ENCODE measurements at regions not wholly inside any gene's neighbourhood (a gene's known extent, or its start where the extent isn't known, plus 50 kb on each side); places are given as distances from the start of the nearest gene placed in this dataset.

DNA sequence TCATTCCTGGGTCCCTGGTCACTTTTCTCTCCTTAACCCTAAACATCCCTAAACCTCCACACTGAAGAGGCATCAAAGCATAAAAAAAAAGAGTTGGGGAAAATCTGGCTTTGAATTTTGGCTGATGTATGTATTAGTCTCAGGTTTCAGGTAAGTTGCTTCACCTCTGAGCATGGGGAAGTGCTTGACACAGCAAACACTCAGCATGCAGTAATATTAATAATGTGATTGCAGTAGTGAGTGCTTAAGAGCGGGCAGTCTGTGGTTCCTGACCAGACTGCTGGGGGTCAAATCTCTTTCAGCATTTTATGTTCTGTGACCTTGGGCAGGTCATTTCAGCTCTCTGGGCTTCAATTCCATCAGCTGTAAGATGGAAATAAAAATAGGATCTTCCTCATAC is 467.9 kb downstream of the SOX2 start:
- Histone ChIP-seq H3K4me3 (no peak overlapping the region), H3K27ac (no peak overlapping the region)

DNA sequence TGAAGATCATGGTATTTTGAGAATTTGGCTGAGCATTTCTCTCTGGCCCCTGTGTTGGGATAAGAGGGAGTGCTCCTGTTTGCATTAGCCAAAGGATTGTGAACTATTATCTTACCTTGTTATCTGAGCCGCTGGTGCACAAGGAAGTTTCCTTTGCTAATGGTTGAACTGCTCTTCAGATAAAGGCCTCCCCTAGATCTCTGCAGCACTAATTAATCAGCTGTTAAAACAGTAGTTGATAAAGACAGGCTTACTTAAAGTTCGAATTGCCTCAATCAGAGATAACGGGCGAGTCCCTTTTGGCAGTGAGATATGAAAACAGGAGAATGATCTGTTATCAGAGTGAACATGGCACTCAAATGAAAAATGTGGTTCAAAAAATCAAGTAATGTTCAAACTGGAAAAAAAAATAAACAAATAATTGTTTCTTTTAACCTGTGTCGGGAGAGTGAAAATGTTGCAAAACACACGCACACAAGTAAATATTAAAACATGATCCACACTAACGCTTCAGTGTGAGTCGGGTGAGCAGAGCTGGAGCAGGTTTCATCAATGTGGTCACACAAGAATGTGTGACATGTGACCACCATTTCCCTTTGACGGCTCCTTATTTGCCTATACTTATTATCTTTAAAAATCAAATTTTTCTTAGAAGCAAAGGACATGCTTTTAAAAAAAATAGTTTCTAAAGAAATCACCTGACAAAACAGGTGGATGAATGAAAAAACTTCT is 469.1 kb downstream of the SOX2 start:
- H3K27ac ChIP-seq = no peak overlapping the region
- no peak overlapping the region for H3K4me3 ChIP-seq

DNA sequence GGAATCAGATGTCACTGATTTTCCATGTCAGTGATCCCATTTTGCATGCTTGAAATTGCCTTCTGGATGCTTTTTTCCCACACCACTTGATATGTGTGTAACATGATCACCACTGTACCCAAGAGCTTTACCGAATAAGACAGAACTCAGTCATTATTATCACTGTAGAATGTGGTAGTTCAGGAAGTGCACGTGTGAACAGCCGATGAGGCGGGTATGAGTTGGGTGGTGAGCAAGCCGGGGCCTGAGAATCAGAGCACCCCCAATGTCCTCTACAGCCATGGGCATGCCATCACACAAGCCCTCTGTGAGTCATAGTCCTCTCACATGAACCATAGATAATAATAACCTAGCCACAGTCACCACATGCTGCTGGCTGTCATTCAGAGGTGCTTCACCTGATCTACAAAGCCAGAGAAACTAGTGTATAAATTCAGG is 470.8 kb downstream of the SOX2 start:
- Histone ChIP-seq H3K4me3 (no peak overlapping the region), H3K27ac (no peak overlapping the region)

DNA sequence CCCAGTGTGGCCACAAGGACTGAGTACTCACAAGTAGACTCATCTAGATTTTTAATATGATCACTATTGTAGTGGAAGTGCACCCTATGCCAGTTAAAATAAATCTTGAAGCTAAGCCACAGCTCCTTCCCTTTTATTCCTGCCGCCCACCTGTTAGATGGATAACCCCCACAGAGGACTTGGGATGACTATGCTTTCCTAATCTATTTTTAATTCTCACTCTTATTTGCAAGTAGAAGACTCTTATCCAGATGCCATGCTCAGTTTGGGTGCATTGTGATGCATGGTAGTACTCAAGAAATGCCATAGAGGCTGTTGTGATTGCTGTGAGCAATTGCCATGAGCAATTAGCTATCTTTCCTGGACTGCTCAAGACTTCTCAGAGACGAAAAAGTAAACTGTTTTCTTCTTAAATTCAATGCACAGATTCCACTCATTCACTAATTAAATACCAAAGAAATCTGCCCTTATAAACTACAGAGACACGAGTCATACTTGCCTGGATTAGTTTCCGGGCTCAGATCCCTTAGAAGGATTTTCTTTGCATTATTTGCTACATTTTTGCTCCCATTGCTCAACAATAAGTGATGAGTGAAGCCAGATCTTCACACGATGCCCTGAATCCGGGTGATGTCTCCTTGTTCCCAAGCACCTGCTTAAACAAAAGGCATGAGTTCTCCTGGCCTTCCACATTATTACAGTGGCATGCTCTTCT is 472.1 kb downstream of the SOX2 start:
- no peak overlapping the region for H3K4me3 ChIP-seq
- H3K27ac ChIP-seq = no peak overlapping the region

DNA sequence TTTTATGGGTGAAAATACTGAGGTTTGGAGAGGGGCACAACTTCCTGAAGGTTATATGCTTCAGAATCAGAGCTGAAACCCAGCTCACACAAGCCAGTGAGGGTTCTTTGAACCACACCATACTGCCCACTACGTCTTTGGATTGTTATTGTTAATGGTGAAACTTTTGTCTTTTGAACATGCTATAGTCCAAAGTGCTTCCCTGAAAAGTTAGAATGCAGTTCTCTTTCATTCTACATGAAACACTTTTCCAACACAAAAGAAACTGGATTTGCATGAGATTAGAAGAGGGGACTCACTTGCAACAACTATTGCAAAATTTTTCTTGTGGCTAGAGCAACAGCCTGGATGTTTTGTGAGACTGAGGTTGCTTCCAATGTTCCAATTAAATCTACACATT is 473.6 kb downstream of the SOX2 start:
- H3K4me3 ChIP-seq = no peak overlapping the region
- H3K27ac ChIP-seq = no peak overlapping the region

DNA sequence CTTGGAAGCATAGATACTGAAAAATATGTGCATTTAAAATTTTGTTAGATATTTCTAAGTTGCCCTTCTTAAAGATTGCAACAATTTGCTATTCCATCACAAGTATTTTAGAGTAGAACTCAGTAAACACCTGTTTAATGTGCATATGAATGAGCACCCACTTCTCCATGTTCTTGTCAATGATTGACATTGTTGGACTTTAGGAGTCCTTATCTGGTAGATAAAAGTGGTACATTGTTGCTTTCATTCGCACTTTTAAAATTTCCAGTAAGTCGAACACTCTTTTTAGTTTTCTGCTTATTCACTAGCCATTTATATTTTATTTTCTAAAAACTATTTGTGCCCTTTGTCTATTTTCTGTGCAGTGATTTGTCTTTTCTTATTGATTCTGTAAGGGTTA is 478.3 kb downstream of the SOX2 start:
- no peak overlapping the region for H3K27ac ChIP-seq
- H3K4me3 ChIP-seq = no peak overlapping the region

DNA sequence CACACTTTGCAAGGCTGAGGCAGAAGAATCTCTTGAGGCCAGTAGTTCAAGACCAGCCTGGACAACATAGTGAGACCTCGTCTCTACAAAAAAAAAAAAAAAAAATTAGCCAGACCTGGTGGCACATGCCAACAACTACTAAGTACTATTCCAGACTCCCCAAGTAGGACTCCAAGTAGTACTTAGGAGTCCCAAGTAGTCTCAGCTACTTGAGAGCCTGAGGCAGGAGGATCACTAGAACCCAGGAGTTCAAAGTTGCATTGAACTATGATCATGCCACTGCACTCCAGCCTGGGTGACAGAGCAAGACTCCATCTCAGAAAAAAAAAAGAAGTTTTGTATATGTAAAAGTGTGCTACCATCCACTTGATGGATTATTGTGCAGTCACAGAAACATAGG is 486.6 kb downstream of the SOX2 start:
- H3K4me3 ChIP-seq = no peak overlapping the region
- no peak overlapping the region for H3K27ac ChIP-seq

DNA sequence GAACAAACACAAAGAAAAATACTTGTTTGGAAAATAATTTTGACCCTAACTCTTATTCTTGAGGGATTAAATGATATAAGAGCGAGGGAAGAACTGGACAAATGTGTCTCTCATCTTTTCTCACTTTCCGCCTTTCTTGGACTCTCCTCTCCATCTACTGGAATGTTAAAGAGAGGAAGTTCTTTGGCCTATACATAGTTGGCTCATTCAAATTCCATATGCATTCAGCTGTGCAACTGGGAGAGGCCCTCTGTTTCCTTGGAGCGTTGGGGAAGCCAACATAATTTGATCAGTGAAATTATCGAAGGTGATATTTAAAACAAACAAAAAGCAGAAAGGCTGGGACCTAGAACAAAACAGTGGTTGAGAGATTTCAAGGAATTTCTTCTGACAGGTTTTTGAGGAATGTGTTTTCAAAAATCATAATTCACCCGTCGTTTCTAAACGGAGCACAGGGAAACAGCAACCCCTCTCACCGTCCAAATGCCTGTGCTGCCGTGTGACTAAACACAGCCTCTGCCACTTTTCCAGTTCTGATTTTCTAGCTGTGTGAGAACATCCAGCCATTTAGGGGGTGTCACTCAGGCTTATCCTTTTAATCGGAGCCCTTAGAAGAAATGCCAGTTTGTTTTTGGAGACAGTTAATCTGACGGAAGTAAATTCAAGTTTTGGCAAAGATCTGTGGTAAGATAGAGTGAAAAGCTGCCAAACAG is 489.9 kb downstream of the SOX2 start:
- Histone ChIP-seq H3K4me3 (no peak overlapping the region), H3K27ac (no peak overlapping the region)

DNA sequence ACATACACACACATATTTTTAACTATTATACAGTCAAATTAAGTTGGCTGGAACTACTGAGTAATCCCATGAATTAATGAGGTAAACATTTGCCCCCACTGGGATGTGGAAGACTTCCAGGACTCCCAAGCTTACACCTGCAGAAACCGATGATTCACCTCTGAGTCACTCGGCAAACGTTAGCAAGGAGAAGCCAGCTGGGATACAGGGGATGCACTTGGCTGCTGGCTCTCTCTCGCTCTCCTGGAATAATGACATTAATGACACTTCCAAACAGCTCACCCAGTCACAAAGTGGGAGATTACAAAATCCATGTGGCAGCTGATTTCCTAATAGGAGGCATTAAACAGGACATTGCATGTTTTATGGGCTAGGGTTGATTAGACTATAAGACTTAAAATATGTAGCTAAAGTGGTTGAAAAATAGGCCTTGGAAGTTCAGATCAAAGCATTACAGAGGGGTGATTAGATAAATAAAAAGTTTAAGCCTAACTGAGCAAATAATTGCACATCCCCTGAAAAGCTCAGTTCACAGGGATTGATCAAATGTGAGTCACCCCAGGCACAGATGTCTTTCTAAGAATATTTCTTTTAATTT is 500.9 kb downstream of the SOX2 start:
- no peak overlapping the region for H3K4me3 ChIP-seq
- H3K27ac ChIP-seq = no peak overlapping the region

DNA sequence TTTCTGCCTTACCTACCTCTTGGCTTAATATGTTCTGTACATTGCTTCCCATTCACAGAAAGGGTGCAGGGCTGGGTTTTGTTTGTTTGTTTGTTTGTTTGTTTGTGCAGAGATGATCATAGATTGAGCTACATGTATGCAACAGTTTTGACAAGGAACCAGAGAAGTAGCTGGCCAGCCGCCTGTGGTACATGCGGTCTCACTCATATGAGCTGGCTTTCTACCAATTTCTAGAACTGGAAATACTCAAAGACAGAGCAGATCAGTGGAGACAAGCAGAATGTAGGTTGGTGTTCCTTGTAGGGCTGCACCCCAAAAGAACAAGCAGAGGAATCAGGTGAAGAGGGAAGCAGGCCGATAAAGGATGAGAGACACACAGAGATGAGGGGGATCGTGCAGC is 502.7 kb downstream of the SOX2 start:
- H3K27ac ChIP-seq = no peak overlapping the region
- no peak overlapping the region for H3K4me3 ChIP-seq

DNA sequence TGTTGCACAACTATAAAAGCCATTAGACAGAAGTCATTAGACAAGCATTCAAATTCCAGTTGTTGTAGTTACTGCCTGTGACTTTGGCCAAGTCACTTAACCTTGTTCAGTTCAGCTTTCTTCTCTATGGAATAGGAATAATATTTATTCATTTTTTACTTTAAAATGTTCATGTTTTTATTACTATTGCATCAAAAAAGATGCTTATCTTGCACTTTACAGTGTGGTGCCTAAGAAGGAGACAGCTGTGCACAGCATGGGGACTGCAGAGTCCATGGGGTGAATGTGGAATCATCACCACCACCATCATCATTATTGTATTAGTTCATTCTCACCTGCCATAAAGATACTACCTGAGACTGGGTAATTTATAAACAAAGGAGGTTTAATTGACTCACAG is 504.2 kb downstream of the SOX2 start:
- H3K27ac ChIP-seq = no peak overlapping the region
- H3K4me3 ChIP-seq = no peak overlapping the region

DNA sequence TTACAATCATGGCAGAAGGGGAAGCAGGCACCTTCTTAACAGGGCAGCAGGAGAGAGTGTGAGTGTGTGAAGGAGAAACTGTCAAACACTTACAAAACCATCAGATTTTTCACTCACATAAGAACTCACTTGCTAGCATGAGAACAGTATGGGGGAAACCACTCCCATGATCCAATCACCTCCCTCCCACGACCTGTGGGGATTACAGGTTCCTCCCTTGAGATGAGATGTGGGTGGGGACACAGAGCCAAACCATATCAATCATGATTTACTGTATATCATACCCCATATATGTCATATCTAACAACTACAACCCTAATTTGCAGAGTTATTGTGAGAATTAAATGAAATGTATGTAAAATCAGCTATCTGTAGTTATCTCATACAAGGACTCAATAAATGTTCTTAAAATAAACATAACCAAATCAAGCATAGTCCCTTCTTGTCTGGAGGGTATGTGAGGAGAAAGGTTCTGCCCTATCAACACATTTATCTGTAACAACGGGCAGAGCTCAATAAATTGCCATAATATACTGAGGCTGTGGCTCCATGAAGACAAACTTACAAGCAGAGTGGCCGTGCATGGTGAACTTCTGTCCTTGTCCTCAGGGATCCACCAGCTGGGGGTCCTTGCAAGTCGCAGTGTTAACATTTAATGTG is 504.7 kb downstream of the SOX2 start:
- Histone ChIP-seq H3K4me3 (no peak overlapping the region), H3K27ac (no peak overlapping the region)

DNA sequence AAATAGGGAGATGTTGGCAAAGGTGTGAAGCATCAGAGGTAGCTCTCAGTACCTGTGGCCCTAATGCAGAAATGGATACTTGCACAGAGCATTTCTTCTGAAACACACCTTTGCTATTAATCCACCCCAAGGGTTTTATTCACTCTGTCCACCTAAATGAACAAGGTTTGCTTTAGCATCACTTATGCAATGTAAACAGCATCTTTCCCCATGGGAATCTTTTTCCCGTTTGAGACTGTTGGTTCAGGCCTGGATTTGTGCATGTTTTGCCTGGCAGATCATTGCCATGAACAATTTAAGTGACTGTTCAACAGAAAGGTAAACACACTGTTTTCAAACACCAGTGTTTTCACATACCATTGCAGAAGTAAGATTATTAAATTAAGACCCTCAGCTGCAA is 508.3 kb downstream of the SOX2 start:
- Histone ChIP-seq H3K4me3 (no peak overlapping the region), H3K27ac (no peak overlapping the region)

DNA sequence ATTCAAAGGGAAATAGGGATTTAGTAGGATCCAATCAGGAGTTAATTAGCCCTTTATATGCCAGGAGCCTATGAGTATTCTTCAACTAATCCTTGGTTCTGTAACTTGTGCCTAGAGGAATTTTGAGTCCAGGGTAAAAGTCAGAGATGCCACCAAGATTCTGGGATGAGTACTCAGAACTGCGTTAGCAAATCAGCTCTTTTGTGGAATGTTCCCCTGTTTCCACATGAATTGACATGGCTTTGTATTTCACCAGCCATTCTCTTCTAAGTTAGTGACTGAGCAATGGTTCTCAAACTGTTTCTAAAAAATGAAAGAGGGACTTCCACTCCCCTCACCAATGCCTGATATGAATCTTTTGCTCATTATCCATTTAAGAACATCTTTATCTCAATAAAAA is 508.7 kb downstream of the SOX2 start:
- Histone ChIP-seq H3K4me3 (no peak overlapping the region), H3K27ac (no peak overlapping the region)

DNA sequence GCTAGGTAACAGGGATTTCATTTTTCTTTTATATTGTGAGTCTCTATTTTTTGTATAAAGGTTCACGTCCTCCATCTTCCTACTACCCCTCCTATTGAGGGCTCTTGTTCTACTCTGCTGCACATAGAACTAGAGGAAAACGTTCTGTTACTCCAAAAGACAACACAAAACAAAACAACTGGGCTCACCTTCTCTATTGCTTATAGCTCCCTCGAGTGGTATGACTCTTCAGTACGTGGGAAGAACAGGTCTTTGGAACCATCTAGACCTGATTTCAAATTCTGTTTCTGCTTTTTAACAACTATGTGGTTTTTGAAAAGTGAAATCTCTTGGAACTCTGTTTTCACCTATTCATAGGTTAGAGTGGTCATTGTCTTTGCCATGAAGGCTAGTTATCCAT is 515.3 kb downstream of the SOX2 start:
- Histone ChIP-seq H3K4me3 (no peak overlapping the region), H3K27ac (no peak overlapping the region)

DNA sequence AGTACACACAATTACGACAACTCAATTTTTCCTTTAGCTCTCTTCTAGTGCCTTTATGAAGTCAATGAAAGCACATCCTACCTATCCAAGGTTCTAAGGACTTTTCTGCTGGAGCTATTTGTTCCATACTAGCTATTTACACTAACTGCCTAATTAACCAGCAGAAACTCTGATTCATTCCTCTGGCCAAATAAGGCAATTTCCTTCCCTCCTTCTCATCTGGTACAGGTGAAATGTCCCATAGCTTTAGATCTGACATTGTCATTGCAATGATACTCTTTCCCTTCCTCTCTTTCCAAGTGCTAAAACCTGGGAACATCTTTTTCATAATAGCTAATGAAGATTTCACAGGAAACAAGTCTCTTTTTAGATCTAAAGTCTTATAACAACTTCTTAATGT is 521.7 kb downstream of the SOX2 start:
- no peak overlapping the region for H3K4me3 ChIP-seq
- no peak overlapping the region for H3K27ac ChIP-seq

DNA sequence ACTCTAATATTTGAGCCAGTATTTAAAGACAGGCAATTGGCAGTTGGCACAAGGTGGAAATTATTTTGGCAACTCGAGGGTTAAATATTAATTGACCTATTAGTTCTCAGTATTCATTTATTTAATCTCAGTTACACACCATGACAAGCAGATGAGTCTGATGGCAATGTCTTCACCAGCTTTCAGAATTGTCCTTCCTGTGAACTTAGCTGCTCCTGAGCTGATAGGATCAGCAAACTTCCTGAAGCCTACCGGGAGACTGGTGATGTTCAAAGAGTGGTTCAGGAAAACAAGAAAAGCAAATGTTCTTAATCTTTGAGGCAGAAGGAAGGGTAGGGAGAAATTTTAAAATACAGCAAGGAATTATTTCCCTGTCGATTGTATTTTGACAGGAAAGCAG is 522.2 kb downstream of the SOX2 start:
- Histone ChIP-seq H3K4me3 (no peak overlapping the region), H3K27ac (no peak overlapping the region)

DNA sequence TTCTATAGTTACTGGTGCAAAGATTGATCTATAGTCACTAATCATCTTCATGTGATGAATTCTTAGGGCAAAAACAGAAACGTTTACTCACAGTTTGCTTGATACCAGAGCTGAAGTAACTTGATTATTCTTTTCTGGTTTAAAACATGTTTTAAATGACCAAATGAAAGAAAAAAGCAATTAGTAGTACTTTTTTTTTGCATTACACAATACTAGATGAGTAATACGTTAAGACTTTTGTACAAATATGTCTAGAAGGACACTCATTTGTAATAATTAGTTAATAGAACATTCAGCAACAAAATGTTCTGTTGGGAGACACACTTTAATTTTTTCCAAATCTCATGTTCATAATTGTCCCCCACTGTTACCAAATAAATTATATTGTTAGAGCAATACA is 523.2 kb downstream of the SOX2 start:
- no peak overlapping the region for H3K27ac ChIP-seq
- no peak overlapping the region for H3K4me3 ChIP-seq

DNA sequence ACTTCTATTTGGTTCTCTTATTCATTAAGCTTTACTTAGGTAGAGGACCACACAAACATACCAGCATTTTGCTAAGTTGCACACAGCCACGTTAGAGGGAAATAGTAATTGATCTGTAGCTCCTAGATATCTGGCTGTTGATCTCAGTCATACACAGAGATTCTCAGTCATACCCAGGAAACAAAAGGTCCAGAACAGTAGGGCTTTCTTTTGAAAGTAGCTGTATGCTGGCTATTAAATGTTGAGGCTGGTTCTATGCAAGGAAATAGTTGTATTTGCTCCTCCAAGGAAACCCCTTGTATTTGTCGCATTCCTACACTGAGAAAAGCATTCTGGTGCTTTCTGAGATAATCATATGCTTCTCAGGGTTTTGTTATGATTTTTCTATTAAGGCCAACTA is 523.8 kb downstream of the SOX2 start:
- Histone ChIP-seq H3K4me3 (no peak overlapping the region), H3K27ac (no peak overlapping the region)

DNA sequence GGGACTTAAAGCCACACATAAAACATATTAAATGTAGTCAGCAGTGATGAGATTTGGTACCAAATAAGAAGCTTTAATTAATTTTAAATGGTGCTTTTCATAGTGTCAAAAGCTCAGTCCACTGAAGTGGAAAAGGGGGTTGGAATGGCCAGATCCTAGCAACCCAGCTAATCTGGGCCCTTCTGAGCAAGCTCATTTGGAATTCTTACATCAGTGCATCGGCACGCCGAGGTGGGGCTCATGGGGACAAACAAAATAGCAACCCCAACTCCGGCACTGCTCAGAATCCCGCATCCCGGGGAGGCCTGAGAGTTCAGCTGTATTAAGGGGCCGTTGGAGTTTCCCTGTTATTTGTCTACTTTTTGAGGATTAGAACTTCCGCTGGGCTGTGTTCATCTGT is 526.4 kb downstream of the SOX2 start:
- Histone ChIP-seq H3K4me3 (no peak overlapping the region), H3K27ac (no peak overlapping the region)
